ENCODE measurements at regions not wholly inside any gene's neighbourhood (a gene's known extent, or its start where the extent isn't known, plus 50 kb on each side); places are given as distances from the start of the nearest gene placed in this dataset.

DNA sequence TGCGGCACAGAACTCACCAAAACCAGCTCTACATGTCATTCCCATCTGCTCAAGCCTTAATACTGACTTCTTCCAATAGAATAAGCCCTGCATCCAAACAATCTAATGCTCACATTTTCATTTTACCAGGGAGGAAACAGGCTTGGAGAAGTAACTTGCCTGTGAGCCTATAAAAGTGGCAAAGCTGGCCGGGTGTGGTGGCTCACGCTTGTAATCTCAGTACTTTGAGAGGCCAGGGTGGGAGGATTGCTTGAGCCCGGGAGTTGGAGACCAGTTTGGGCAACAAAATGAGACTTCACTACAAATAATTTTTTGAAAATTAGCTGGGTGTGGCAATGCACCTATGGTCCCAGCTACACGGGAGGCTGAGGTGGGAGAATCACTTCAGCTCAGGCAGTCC lies 133.7 kb downstream of the LY86 start (continued):
- no peak for TF ChIP-seq RBM14 (IDR thresholded peaks at IDR 0.05; ENCODE audit: borderline replicate concordance, insufficient read depth, low read depth, low read length)

DNA sequence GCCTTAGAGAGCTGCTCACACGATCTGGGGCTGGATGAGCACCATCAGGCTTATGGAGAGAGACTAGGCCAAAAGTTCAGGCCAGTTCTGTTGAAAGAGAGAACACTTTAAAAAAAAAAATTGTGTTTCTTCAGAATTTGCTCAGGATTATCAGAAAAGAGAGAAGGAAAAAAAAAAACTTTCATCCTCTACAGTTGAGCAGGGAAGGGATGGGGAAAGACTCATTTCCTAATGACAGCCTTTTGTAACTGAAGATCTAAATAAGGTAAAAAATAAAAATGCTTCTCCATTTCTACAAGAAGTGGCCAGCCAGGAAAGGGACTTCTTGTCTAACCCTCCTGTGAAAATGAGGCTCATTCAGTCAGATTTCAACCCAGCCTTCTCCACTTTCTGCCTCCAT lies 134.8 kb downstream of the LY86 start:
- no peaks in the 10 kb centered on the region for H4K20me1 ChIP-seq (replicated peaks; ENCODE audit: control insufficient read depth, insufficient read depth, low read length)
- H3K9me1 ChIP-seq (ENCODE audit: control insufficient read depth, insufficient read depth, low read length) = no peaks in the 10 kb centered on the region
- no TSS peak for BruUV-seq (replicated peaks)
- TF ChIP-seq JUN (IDR thresholded peaks at IDR 0.05; ENCODE audit: borderline replicate concordance, low read depth, low read length) (no peak), JUN (CRISPR knock-in tag; IDR thresholded peaks at IDR 0.05; ENCODE audit: borderline replicate concordance) (no peak), ARID2 (IDR thresholded peaks at IDR 0.05) (no peak), CSDE1 (IDR thresholded peaks at IDR 0.05) (no peak), FOXA1 (IDR thresholded peaks at IDR 0.05; ENCODE audit: borderline replicate concordance) (no peak), NFRKB (IDR thresholded peaks at IDR 0.05; ENCODE audit: low read depth) (no peak), HMG20B (CRISPR knock-in tag; IDR thresholded peaks at IDR 0.05) (no peak), WHSC1 (IDR thresholded peaks at IDR 0.05; ENCODE audit: low read length) (no peak), KLF16 (IDR thresholded peaks at IDR 0.05) (no peak), ZNF77 (CRISPR knock-in tag; IDR thresholded peaks at IDR 0.05) (no peak), ZNF507 (tag; conservative IDR thresholded peaks at IDR 0.05) (no peak), ZZZ3 (IDR thresholded peaks at IDR 0.05) (no peak)
- TF ChIP-seq, protein P1, sequence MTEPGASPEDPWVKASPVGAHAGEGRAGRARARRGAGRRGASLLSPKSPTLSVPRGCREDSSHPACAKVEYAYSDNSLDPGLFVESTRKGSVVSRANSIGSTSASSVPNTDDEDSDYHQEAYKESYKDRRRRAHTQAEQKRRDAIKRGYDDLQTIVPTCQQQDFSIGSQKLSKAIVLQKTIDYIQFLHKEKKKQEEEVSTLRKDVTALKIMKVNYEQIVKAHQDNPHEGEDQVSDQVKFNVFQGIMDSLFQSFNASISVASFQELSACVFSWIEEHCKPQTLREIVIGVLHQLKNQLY (CRISPR knock-in tag; conservative IDR thresholded peaks at IDR 0.05) = no peak
- TF ChIP-seq, protein P2, sequence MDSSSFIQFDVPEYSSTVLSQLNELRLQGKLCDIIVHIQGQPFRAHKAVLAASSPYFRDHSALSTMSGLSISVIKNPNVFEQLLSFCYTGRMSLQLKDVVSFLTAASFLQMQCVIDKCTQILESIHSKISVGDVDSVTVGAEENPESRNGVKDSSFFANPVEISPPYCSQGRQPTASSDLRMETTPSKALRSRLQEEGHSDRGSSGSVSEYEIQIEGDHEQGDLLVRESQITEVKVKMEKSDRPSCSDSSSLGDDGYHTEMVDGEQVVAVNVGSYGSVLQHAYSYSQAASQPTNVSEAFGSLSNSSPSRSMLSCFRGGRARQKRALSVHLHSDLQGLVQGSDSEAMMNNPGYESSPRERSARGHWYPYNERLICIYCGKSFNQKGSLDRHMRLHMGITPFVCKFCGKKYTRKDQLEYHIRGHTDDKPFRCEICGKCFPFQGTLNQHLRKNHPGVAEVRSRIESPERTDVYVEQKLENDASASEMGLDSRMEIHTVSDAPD (CRISPR knock-in tag; IDR thresholded peaks at IDR 0.05) = no peak
- TF ChIP-seq, protein P3, sequence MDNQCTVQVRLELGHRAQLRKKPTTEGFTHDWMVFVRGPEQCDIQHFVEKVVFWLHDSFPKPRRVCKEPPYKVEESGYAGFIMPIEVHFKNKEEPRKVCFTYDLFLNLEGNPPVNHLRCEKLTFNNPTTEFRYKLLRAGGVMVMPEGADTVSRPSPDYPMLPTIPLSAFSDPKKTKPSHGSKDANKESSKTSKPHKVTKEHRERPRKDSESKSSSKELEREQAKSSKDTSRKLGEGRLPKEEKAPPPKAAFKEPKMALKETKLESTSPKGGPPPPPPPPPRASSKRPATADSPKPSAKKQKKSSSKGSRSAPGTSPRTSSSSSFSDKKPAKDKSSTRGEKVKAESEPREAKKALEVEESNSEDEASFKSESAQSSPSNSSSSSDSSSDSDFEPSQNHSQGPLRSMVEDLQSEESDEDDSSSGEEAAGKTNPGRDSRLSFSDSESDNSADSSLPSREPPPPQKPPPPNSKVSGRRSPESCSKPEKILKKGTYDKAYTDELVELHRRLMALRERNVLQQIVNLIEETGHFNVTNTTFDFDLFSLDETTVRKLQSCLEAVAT (IDR thresholded peaks at IDR 0.05) = no peak
- no peak overlapping the region for H3K27ac ChIP-seq (ENCODE audit: extremely low read depth, low read depth, low read length)
- H3K36me3 ChIP-seq (ENCODE audit: control insufficient read depth, insufficient read depth, low read length) = no peaks in the 10 kb centered on the region
- H3K79me2 ChIP-seq (ENCODE audit: control insufficient read depth, insufficient read depth, low read length) = no peaks in the 10 kb centered on the region
- no peak for FAIRE-seq
- H2AFZ ChIP-seq (ENCODE audit: low read depth, low read length) = no peak overlapping the region
- no peak overlapping the region for H3K9ac ChIP-seq (ENCODE audit: insufficient read depth in 1 of 2, low read depth in 2 of 2, low read length in 2 of 2)
- peaks cover 10 to 23% of the 10 kb centered on the region in 2 experiments; a peak in 4 of 5 replicates for H3K4me1 ChIP-seq (replicated peaks in 1 of 2; ENCODE audit: control insufficient read depth in 2 of 2, insufficient read depth in 2 of 2, low read length in 2 of 2)
- intact Hi-C loops (cut with micrococcal nuclease) = no loop called here
- no peak for DNase-seq (ENCODE audit: extremely low read depth in 1 of 4, low spot score in 3 of 4)
- H3K27me3 ChIP-seq (ENCODE audit: control insufficient read depth in 2 of 2, insufficient read depth in 2 of 2, low read length in 2 of 2) = no peaks in the 10 kb centered on the region
- no peak overlapping the region for H3K4me3 ChIP-seq
- CTCF ChIA-PET (ENCODE audit: low intra/inter-chr PET ratio) = interaction anchor here (2.6 kb wide), 1 partner anchor 520 kb away, joined by 16 read pairs; no protein-coding TSS in a partner anchor
- H3K4me2 ChIP-seq (ENCODE audit: insufficient read depth, low read length) = no peak overlapping the region
- in situ Hi-C loops (cut with MboI) = loop anchor here (10.0 kb wide), 1 partner anchor 891 kb away; no protein-coding TSS in a partner anchor
- no peaks in the 10 kb centered on the region for H3K9me3 ChIP-seq (replicated peaks; ENCODE audit: control insufficient read depth, insufficient read depth, low read depth, low read length)
- ATAC-seq = no peak
- POLR2A ChIA-PET = interaction anchor here (1.4 to 3.1 kb wide), 2 partner anchors 10 to 23 kb away, joined by 4 to 9 read pairs; no protein-coding TSS in a partner anchor
- WGBS (ENCODE audit: insufficient coverage, low coverage, missing lambda C conversion rate) = 56% methylated on average over 1 of the region's 1 CpG

Data from K562 (cell line).